ENCODE measurements at regions not wholly inside any gene's neighbourhood (a gene's known extent, or its start where the extent isn't known, plus 50 kb on each side); places are given as distances from the start of the nearest gene placed in this dataset.

GRCh38 chr6:163671791-163672190 lies 257.3 kb downstream of the QKI start:
- H3K9me3 ChIP-seq (ENCODE audit: low read length), result no peaks in the 10 kb centered on the region
- H3K27ac ChIP-seq (ENCODE audit: low read length), result no peak overlapping the region
- H3K4me3 ChIP-seq (ENCODE audit: low read length), result no peak overlapping the region
- no peaks in the 10 kb centered on the region for H3K36me3 ChIP-seq (ENCODE audit: insufficient read depth, low read length)
- H3F3A ChIP-seq (ENCODE audit: insufficient read depth, low read length, poor library complexity, severe bottlenecking), result no peaks in the 10 kb centered on the region
- H3K9ac ChIP-seq (ENCODE audit: low read length), result no peak overlapping the region
- no peaks in the 10 kb centered on the region for H3K79me2 ChIP-seq (replicated peaks; ENCODE audit: insufficient read depth, low read length)
- H2AFZ ChIP-seq (ENCODE audit: low read depth, low read length), result no peak overlapping the region
- TF ChIP-seq TAF1 (IDR thresholded peaks at IDR 0.05; ENCODE audit: low read depth) (no peak), POLR2AphosphoS5 (IDR thresholded peaks at IDR 0.05) (no peak), EZH2 (IDR thresholded peaks at IDR 0.05; ENCODE audit: borderline replicate concordance, insufficient read depth, low read length, poor library complexity, severe bottlenecking) (no peak), RAD21 (conservative IDR thresholded peaks at IDR 0.05) (no peak), EP300 (conservative IDR thresholded peaks at IDR 0.05; ENCODE audit: poor library complexity, severe bottlenecking) (no peak)
- no peaks in the 10 kb centered on the region for H3K27me3 ChIP-seq (ENCODE audit: insufficient read depth, low read depth, low read length)
- no peaks in the 10 kb centered on the region for H4K20me1 ChIP-seq (ENCODE audit: insufficient read depth)
- H3K9me2 ChIP-seq (ENCODE audit: insufficient read depth, low read length), result no peaks in the 10 kb centered on the region
- H3K4me2 ChIP-seq (ENCODE audit: low read length), result no peak overlapping the region

- H4K20me1 ChIP-seq (ENCODE audit: insufficient read depth), result no peaks in the 10 kb centered on the region
- no peaks in the 10 kb centered on the region for H3K27me3 ChIP-seq (ENCODE audit: insufficient read depth, low read depth, low read length)
- H3K9me3 ChIP-seq (ENCODE audit: low read length), result no peaks in the 10 kb centered on the region
- no peaks in the 10 kb centered on the region for H3K9me2 ChIP-seq (ENCODE audit: insufficient read depth, low read length)
- no peak overlapping the region for H2AFZ ChIP-seq (ENCODE audit: low read depth, low read length)
- H3F3A ChIP-seq (ENCODE audit: insufficient read depth, low read length, poor library complexity, severe bottlenecking), result no peaks in the 10 kb centered on the region
- no peaks in the 10 kb centered on the region for H3K36me3 ChIP-seq (ENCODE audit: insufficient read depth, low read length)
- H3K4me2 ChIP-seq (ENCODE audit: low read length), result no peak overlapping the region
- no peak overlapping the region for H3K4me3 ChIP-seq (ENCODE audit: low read length)
- H3K79me2 ChIP-seq (replicated peaks; ENCODE audit: insufficient read depth, low read length), result no peaks in the 10 kb centered on the region
- no peak overlapping the region for H3K9ac ChIP-seq (ENCODE audit: low read length)
- H3K27ac ChIP-seq (ENCODE audit: low read length), result no peak overlapping the region
- TF ChIP-seq EZH2 (IDR thresholded peaks at IDR 0.05; ENCODE audit: borderline replicate concordance, insufficient read depth, low read length, poor library complexity, severe bottlenecking) (no peak), POLR2AphosphoS5 (IDR thresholded peaks at IDR 0.05) (no peak), RAD21 (conservative IDR thresholded peaks at IDR 0.05) (no peak), EP300 (conservative IDR thresholded peaks at IDR 0.05; ENCODE audit: poor library complexity, severe bottlenecking) (no peak), TAF1 (IDR thresholded peaks at IDR 0.05; ENCODE audit: low read depth) (no peak), SMC3 (conservative IDR thresholded peaks at IDR 0.05; ENCODE audit: poor library complexity) (no peak), MXI1 (conservative IDR thresholded peaks at IDR 0.05; ENCODE audit: poor library complexity, severe bottlenecking) (no peak), CTCF (IDR thresholded peaks at IDR 0.05; ENCODE audit: poor library complexity, severe bottlenecking) (no peak), REST (IDR thresholded peaks at IDR 0.05; ENCODE audit: borderline replicate concordance) (no peak)
Observed at GRCh38 chr6:163671355-163671754, 256.8 kb downstream of the QKI start.

All from neural cell (in vitro differentiated cells).